ENCODE measurements at regions not wholly inside any gene's neighbourhood (a gene's known extent, or its start where the extent isn't known, plus 50 kb on each side); places are given as distances from the start of the nearest gene placed in this dataset.

DNA sequence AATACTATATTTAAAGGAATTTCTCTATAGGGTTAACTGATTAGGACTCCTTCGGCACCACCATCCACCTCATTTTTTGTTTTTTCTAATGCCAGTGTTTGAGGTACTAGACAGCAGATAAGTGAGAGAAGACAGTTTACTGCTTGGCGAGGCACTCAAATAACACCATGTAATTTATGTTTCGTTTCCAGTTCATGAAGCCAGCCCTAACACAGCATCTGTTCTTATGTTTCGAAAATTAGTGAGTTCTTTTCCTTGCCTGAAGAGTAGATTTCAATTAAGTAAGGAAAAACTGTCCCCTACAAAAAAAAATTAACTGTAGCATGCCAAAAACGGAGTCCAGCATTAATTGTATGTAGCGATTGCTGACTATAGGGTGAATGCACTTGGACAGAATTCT, 409.1 kb downstream of the TBC1D4 start:
- H3K9me3 ChIP-seq = no peaks in the 10 kb centered on the region
- TF ChIP-seq, protein P1, sequence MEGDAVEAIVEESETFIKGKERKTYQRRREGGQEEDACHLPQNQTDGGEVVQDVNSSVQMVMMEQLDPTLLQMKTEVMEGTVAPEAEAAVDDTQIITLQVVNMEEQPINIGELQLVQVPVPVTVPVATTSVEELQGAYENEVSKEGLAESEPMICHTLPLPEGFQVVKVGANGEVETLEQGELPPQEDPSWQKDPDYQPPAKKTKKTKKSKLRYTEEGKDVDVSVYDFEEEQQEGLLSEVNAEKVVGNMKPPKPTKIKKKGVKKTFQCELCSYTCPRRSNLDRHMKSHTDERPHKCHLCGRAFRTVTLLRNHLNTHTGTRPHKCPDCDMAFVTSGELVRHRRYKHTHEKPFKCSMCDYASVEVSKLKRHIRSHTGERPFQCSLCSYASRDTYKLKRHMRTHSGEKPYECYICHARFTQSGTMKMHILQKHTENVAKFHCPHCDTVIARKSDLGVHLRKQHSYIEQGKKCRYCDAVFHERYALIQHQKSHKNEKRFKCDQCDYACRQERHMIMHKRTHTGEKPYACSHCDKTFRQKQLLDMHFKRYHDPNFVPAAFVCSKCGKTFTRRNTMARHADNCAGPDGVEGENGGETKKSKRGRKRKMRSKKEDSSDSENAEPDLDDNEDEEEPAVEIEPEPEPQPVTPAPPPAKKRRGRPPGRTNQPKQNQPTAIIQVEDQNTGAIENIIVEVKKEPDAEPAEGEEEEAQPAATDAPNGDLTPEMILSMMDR (IDR thresholded peaks at IDR 0.05) = no peak
- TF ChIP-seq POLR2A (IDR thresholded peaks at IDR 0.05) = no peak
- no peak for TF ChIP-seq POLR2AphosphoS5 (IDR thresholded peaks at IDR 0.05; ENCODE audit: insufficient read depth in 1 of 2, low read depth in 1 of 2)
- H3K4me3 ChIP-seq = no peak overlapping the region
- H3K27me3 ChIP-seq = no peaks in the 10 kb centered on the region
- H3K4me1 ChIP-seq = no peaks in the 10 kb centered on the region
- DNase-seq (ENCODE audit: extremely low spot score in 2 of 2) = no peak
- no peaks in the 10 kb centered on the region for H3K36me3 ChIP-seq
- H3K27ac ChIP-seq = no peak overlapping the region
- intact Hi-C loops (cut with DNase I) = no loop called here

DNA sequence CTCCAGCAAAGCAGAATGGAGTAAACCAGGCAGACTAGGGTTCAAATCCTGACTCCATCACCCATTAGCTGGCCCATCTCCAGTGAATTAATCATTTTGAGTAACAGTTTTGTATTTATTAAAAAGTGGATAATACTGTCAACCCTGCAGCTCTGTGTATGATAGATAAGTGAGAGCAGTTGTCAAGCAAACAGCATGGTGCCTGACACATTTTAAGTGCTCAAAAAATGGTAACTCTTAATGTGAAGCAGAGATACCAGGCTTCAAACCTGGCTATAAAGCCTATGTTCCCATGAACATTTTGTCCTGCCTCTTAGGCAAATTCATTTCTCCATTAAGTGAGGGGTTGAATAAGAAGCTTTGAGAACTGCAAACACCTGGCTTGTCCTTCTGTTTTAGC, 409.6 kb downstream of the TBC1D4 start:
- TF ChIP-seq, protein P1 (IDR thresholded peaks at IDR 0.05) = no peak
- no peak for TF ChIP-seq POLR2A (IDR thresholded peaks at IDR 0.05)
- TF ChIP-seq POLR2AphosphoS5 (IDR thresholded peaks at IDR 0.05; ENCODE audit: insufficient read depth in 1 of 2, low read depth in 1 of 2) = no peak
- no peak for DNase-seq (ENCODE audit: extremely low spot score in 2 of 2)
- Histone ChIP-seq H3K27me3 (no peaks in the 10 kb centered on the region), H3K4me3 (no peak overlapping the region), H3K4me1 (no peaks in the 10 kb centered on the region), H3K36me3 (no peaks in the 10 kb centered on the region), H3K9me3 (no peaks in the 10 kb centered on the region), H3K27ac (no peak overlapping the region)
- intact Hi-C loops (cut with DNase I) = no loop called here

DNA sequence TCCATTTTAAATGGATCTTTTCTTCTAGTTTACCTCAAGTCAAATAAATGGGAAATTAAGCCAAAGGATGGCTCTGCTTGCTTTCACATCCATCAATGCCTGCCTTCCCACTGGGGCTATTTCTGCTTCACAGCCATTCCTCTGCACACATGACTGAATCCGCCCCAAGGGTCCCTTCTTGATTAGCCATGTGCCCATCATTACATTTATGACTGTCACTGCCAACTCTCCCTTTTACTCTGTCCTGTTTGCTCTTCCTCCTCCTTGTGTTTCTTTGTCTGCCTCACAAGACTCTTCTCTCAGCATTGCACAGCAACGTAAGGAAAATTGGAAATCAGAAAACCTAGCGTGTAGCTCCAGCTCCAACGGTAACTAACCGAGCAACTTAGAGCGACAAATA, 410.2 kb downstream of the TBC1D4 start:
- no peaks in the 10 kb centered on the region for H3K9me3 ChIP-seq
- H3K27me3 ChIP-seq = no peaks in the 10 kb centered on the region
- intact Hi-C loops (cut with DNase I) = no loop called here
- H3K4me1 ChIP-seq = no peaks in the 10 kb centered on the region
- DNase-seq (ENCODE audit: extremely low spot score in 2 of 2) = no peak
- H3K4me3 ChIP-seq = no peak overlapping the region
- TF ChIP-seq POLR2A (IDR thresholded peaks at IDR 0.05) = no peak
- no peak for TF ChIP-seq POLR2AphosphoS5 (IDR thresholded peaks at IDR 0.05; ENCODE audit: insufficient read depth in 1 of 2, low read depth in 1 of 2)
- TF ChIP-seq, protein P1 (IDR thresholded peaks at IDR 0.05) = no peak
- no peaks in the 10 kb centered on the region for H3K36me3 ChIP-seq
- no peak overlapping the region for H3K27ac ChIP-seq

DNA sequence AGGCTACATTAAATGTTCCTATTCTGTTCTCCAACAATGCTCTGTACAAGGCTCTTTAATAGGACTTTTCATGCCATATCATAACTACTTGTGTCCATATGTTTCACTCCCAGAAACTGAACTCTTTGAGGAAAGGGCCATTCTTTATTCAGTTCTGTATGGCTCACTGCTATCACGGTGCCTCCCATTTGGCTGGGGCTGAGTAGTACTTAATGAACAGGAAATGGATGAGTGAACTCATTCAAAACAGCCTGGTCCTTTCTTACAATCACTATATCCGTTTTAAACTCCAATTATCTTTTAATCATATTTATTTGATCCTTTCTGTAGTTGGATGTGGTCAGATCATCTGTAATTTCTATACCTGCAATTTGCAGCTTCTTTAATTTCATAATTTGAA, 410.6 kb downstream of the TBC1D4 start:
- TF ChIP-seq, protein P1 (IDR thresholded peaks at IDR 0.05) = no peak
- TF ChIP-seq POLR2AphosphoS5 (IDR thresholded peaks at IDR 0.05; ENCODE audit: insufficient read depth in 1 of 2, low read depth in 1 of 2) = no peak
- no peak for TF ChIP-seq POLR2A (IDR thresholded peaks at IDR 0.05)
- DNase-seq (ENCODE audit: extremely low spot score in 2 of 2) = no peak
- Histone ChIP-seq H3K4me1 (no peaks in the 10 kb centered on the region), H3K27ac (no peak overlapping the region), H3K36me3 (no peaks in the 10 kb centered on the region), H3K27me3 (no peaks in the 10 kb centered on the region), H3K9me3 (no peaks in the 10 kb centered on the region), H3K4me3 (no peak overlapping the region)
- intact Hi-C loops (cut with DNase I) = no loop called here

DNA sequence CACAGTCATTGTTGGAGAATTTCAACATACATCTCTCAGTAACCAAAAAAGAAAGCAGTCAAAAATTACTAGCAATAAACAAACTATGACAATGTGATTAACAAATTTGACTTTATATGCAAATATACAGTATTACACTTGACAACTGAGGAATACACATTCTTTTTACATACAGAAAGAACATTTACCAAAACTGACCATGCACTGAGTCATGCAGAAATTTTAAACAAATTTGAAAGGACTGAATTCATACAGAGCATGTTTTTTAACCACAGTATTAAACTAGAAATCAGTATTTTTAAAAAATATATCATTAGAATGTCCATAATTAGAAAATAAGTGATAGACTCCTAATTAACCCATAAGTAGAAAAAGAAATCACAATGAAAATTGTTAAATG, 420.1 kb downstream of the TBC1D4 start:
- no peaks in the 10 kb centered on the region for H3K36me3 ChIP-seq
- no peaks in the 10 kb centered on the region for H3K9me3 ChIP-seq
- no peaks in the 10 kb centered on the region for H3K27me3 ChIP-seq
- intact Hi-C loops (cut with DNase I) = no loop called here
- no peak for DNase-seq (ENCODE audit: extremely low spot score in 2 of 2)
- H3K4me1 ChIP-seq = no peaks in the 10 kb centered on the region
- H3K27ac ChIP-seq = no peak overlapping the region
- TF ChIP-seq, protein P1 (IDR thresholded peaks at IDR 0.05) = no peak
- no peak for TF ChIP-seq POLR2A (IDR thresholded peaks at IDR 0.05)
- TF ChIP-seq POLR2AphosphoS5 (IDR thresholded peaks at IDR 0.05; ENCODE audit: insufficient read depth in 1 of 2, low read depth in 1 of 2) = no peak
- no peak overlapping the region for H3K4me3 ChIP-seq
